Caco-2 (cell line): ENCODE measurements at regions not wholly inside any gene's neighbourhood (a gene's known extent, or its start where the extent isn't known, plus 50 kb on each side); places are given as distances from the start of the nearest gene placed in this dataset.
"Not testable (repeated sequence)": the region's sequence is repeated elsewhere in the genome, so short reads cannot be mapped to it uniquely, and the experiment has no call there.

Experiments used
- BruUV-seq: library from RNA; stranded (reverse); fragments of 400-500 nt; replicated peaks from 2 replicates; lab custom pipeline; 2021; lab: Mats Ljungman, UMichigan
- CTCF ChIA-PET: fragments of 300-600 bp; sonication (Branson Sonifier 250); formaldehyde crosslinking; loops from one replicate; lab custom pipeline; 2022; ENCODE audit warnings: antibody characterized with exemption; lab: Charles Lee
- POLR2A ChIA-PET: fragments of 300-600 bp; sonication (Branson Sonifier 250); formaldehyde crosslinking; loops from one replicate; lab custom pipeline; 2022; ENCODE audit warnings: antibody characterized with exemption; lab: Charles Lee
- DNase-seq, 2 experiments: peaks; one replicate each; pipeline versions ENCODE4 v3.0.0 to v3.0.0-alpha.2; 2020 to 2022
- H3K27me3 ChIP-seq: replicated peaks from 2 replicates; pipeline ENCODE4 v1.6.0; 2011; ENCODE audit warnings: low read length; ENCODE audit not compliant: control insufficient read depth, insufficient read depth
- H3K36me3 ChIP-seq: 2 replicates; pipeline ENCODE4 v1.5.1; 2011; ENCODE audit warnings: low read length; ENCODE audit not compliant: control insufficient read depth, insufficient read depth
- H3K4me1 ChIP-seq: fragments of 250-450 bp; sonication (Bioruptor Pico); 2 replicates; pipeline ENCODE4 v1.5.1; 2020; ENCODE audit warnings: mild to moderate bottlenecking
- H3K4me3 ChIP-seq: 2 replicates; pipeline ENCODE4 v1.5.1; 2011; ENCODE audit warnings: low read depth, mild to moderate bottlenecking, control low read depth, low read length
- H3K9me3 ChIP-seq: fragments of 250-450 bp; sonication (Bioruptor Pico); 2 replicates; pipeline ENCODE4 v1.5.1; 2020; ENCODE audit warnings: mild to moderate bottlenecking, moderate library complexity
- H3K27ac Mint-ChIP-seq: one replicate; pipeline ENCODE4 v1.8.0; 2022; ENCODE audit warnings: mixed read lengths; ENCODE audit not compliant: unreplicated experiment
- H3K27me3 Mint-ChIP-seq: one replicate; pipeline ENCODE4 v1.8.0; 2022; ENCODE audit warnings: mixed read lengths; ENCODE audit not compliant: insufficient read depth, unreplicated experiment
- H3K36me3 Mint-ChIP-seq: one replicate; pipeline ENCODE4 v1.8.0; 2022; ENCODE audit warnings: mild to moderate bottlenecking, mixed read lengths; ENCODE audit not compliant: insufficient read depth, unreplicated experiment
- H3K4me1 Mint-ChIP-seq: one replicate; pipeline ENCODE4 v1.8.0; 2022; ENCODE audit warnings: low read depth, mixed read lengths; ENCODE audit not compliant: unreplicated experiment
- H3K4me3 Mint-ChIP-seq: one replicate; pipeline ENCODE4 v1.8.0; 2022; ENCODE audit warnings: mild to moderate bottlenecking, moderate library complexity, mixed read lengths; ENCODE audit not compliant: unreplicated experiment
- H3K9me3 Mint-ChIP-seq: one replicate; pipeline ENCODE4 v1.8.0; 2022; ENCODE audit warnings: mixed read lengths; ENCODE audit not compliant: unreplicated experiment
- intact Hi-C: fragments of 100-400 bp; cut with micrococcal nuclease; formaldehyde crosslinking; loops from one replicate; pipeline ENCODE4 v1.10.0; 2022; ENCODE audit not compliant: unreplicated experiment

DNA sequence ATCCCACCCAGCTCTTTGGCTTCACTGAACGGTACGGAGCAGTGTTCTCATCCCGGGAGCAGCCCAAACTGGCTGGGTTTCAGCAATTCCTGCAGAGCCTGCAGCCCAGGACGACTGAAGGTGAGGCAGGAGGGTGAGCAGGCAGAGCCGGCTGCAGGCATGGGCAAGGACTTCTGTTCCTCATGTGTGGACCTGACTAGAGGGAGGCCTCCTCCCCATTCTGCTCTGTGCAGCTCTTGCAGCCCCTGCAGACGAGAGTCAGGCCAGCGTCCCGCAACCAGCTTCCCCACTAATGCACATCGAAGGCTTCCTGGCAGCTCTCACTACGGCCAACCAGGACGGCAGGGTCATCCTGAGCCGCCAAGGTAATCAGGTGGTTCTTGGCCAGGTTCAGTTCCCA, 97.8 kb upstream of the PZP start:
- H3K9me3 Mint-ChIP-seq, H3K4me1 ChIP-seq, H3K27me3 Mint-ChIP-seq, POLR2A ChIA-PET, CTCF ChIA-PET, H3K36me3 ChIP-seq, H3K27me3 ChIP-seq, H3K36me3 Mint-ChIP-seq, H3K4me1 Mint-ChIP-seq, H3K4me3 ChIP-seq, H3K4me3 Mint-ChIP-seq, BruUV-seq, DNase-seq, H3K27ac Mint-ChIP-seq, H3K9me3 ChIP-seq, intact Hi-C loops: not testable (repeated sequence)

DNA sequence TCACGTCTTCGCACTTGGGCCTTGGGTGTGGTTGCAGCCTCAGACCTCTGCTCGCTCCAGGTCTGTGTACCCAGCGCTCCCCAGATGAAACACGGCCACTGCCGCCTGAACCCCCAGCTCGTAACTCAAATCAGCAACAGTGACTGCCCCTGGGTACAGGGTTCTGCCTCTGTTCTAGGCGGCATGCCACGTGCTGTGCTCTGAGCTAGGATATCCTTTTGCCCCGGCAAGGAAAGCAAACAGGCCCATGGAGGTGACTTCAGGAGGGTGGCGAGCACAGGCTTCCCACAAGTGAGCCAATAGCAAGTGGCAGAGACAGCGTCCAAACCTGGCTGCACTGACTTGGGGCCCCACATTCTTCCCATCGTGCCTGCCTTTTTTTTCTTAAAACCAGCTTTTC, 96.3 kb upstream of the PZP start:
- H3K9me3 ChIP-seq, CTCF ChIA-PET, DNase-seq, intact Hi-C loops, H3K9me3 Mint-ChIP-seq, H3K4me1 ChIP-seq, H3K4me1 Mint-ChIP-seq, BruUV-seq, H3K36me3 Mint-ChIP-seq, H3K36me3 ChIP-seq, H3K27ac Mint-ChIP-seq, H3K4me3 Mint-ChIP-seq, H3K27me3 Mint-ChIP-seq, POLR2A ChIA-PET, H3K27me3 ChIP-seq, H3K4me3 ChIP-seq: not testable (repeated sequence)

DNA sequence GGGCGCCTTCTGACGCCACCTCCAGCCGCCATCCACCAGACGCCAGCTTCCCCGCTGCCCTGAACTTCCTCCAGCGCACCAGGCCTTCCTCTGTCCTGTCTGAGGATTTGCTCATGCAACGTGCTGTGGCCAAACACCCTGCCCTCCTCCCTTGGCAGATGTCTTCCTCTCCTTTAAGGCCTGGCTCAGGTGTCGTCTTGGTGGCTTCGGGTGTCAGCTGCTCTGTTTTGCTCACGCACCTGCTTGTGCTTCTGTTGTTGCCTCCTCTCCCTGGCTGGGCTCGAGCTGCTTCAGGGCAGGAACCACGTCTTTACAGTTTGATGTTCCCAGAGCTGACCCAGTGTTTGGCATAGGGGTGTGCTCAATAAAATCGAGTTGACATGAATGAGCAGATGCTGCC, 87.7 kb upstream of the PZP start:
- intact Hi-C loops, H3K4me3 Mint-ChIP-seq, CTCF ChIA-PET, H3K4me1 Mint-ChIP-seq, POLR2A ChIA-PET, BruUV-seq, DNase-seq, H3K36me3 Mint-ChIP-seq, H3K36me3 ChIP-seq, H3K4me3 ChIP-seq, H3K4me1 ChIP-seq, H3K9me3 ChIP-seq, H3K27me3 ChIP-seq, H3K27ac Mint-ChIP-seq, H3K27me3 Mint-ChIP-seq, H3K9me3 Mint-ChIP-seq: not testable (repeated sequence)

DNA sequence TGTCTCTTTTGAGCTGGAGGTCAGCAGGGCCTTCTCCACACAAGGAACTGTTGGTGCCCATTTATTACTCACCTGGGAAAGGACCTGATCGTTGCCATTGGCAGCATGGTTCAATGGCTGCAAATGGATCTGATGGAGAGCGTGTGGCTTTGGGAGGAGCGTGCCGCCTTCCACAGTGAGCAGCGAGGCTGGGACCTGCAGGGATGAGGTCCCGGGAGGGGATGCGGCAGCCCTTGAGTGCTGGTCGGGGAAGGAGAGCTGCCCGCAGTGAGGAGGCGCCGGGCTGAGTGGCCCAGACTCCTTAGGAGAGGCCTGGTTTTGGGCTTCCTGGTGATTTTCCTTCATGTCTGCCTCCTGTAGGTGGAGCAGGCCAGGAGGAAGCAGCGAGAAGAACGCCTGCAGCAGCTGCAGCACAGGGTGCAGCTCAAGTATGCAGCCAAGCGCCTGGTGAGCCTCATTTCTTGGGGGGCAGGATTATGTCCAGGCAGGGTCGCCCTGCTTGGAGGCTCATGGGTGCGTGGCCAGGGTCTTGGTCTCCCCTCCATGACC, 86.0 kb upstream of the PZP start:
- H3K36me3 Mint-ChIP-seq, H3K4me1 ChIP-seq, POLR2A ChIA-PET, H3K9me3 ChIP-seq, H3K27ac Mint-ChIP-seq, DNase-seq, H3K9me3 Mint-ChIP-seq, H3K36me3 ChIP-seq, intact Hi-C loops, CTCF ChIA-PET, H3K4me1 Mint-ChIP-seq, BruUV-seq, H3K27me3 Mint-ChIP-seq, H3K4me3 Mint-ChIP-seq, H3K4me3 ChIP-seq, H3K27me3 ChIP-seq: not testable (repeated sequence)

DNA sequence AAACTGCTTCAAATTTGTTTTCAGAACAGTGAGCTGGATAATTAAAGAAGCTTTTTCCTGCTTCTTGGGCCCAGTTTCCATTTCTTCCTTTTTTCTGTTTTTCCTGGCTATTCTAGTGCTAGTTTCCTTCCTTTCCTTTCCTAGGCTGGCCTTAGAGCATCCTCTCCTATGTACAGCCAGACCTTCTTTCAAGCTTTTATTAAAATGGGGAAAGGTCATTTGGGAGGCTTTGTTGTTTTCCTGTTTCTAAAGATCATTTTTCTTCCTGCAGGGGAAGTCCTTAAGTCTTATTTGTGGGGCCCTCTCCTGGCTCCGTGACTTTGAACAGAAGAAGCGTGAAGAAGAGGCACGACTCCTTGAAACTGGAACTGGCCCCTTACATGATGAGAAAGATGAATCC, 85.2 kb upstream of the PZP start:
- CTCF ChIA-PET, H3K9me3 Mint-ChIP-seq: not testable (repeated sequence)

DNA sequence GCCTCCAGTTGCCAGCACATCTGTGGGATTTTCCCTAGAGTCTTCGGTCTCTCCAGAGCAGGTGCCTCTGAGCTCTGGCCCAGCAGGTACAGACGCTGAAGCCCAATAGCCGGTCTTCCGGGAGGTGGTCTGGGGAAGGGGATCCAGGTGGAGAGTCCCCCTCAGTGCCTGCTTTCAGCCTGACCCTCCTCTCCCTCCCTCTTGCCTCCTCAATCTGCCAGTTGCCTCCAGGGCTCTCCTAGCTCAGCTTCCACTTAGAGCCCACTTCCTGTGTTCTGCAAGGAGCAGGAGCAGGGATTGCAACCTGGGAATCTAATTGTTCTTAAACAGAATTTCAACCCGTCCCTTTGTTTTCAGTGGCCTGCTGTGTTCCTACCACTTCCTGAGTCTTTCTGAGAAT, 81.8 kb upstream of the PZP start:
- not testable (repeated sequence) for H3K27me3 Mint-ChIP-seq, H3K27ac Mint-ChIP-seq

More for the DNA sequence above, 85.2 kb upstream of the PZP start:
- H3K4me1 Mint-ChIP-seq, H3K27me3 ChIP-seq, BruUV-seq, intact Hi-C loops, H3K4me1 ChIP-seq, H3K4me3 Mint-ChIP-seq, H3K36me3 Mint-ChIP-seq, H3K36me3 ChIP-seq, H3K27me3 Mint-ChIP-seq, POLR2A ChIA-PET, H3K4me3 ChIP-seq, DNase-seq, H3K27ac Mint-ChIP-seq, H3K9me3 ChIP-seq: not testable (repeated sequence)

DNA sequence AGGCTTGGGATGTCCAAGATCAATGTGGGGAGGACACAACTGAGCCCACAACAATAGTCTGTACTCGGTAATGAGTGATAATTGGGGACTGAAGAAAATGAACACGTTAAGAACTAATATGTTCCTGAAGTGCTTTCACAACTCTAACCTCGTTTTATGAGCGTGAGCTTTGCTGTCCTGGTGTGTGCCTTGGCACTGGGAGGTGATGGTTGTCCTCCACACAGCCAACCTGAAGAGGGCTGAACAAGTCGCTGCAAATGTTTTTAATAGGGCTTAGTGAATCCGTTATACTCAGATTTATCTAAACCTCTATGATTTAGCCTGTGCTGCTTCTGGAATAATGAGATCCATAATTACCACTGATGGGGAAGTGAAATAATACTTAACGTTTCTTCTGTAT, 76.5 kb upstream of the PZP start:
- H3K4me1 ChIP-seq, H3K9me3 ChIP-seq, H3K4me1 Mint-ChIP-seq, H3K36me3 Mint-ChIP-seq, BruUV-seq, POLR2A ChIA-PET, CTCF ChIA-PET, DNase-seq, H3K9me3 Mint-ChIP-seq, H3K27me3 Mint-ChIP-seq, H3K36me3 ChIP-seq, intact Hi-C loops, H3K27me3 ChIP-seq: not testable (repeated sequence)
- peak overlapping the region; percentile 87 for H3K4me3 ChIP-seq
- H3K27ac Mint-ChIP-seq, result peak overlapping the region; percentile 97
- peak overlapping the region; percentile 99 for H3K4me3 Mint-ChIP-seq

More for the DNA sequence above, 81.8 kb upstream of the PZP start:
- H3K4me3 ChIP-seq, H3K4me3 Mint-ChIP-seq, intact Hi-C loops, H3K36me3 Mint-ChIP-seq, H3K9me3 Mint-ChIP-seq, CTCF ChIA-PET, DNase-seq, H3K27me3 ChIP-seq, H3K4me1 ChIP-seq, H3K9me3 ChIP-seq, H3K36me3 ChIP-seq, BruUV-seq, H3K4me1 Mint-ChIP-seq, POLR2A ChIA-PET: not testable (repeated sequence)
